ENCODE measurements at regions not wholly inside any gene's neighbourhood (a gene's known extent, or its start where the extent isn't known, plus 50 kb on each side); places are given as distances from the start of the nearest gene placed in this dataset.

- Histone ChIP-seq H3K27ac (no peak overlapping the region), H3K9me3 (peaks cover 3% of the 10 kb centered on the region), H3K4me3 (no peak overlapping the region), H3K36me3 (ENCODE audit: insufficient read depth in 1 of 2, low read depth in 1 of 2) (no peaks in the 10 kb centered on the region), H3K27me3 (ENCODE audit: insufficient read depth in 3 of 3, low read length in 2 of 3) (no peaks in the 10 kb centered on the region), H3K4me1 (no peaks in the 10 kb centered on the region)
- ATAC-seq (no peak), DNase-seq (no peak)
- TF ChIP-seq, protein P1, sequence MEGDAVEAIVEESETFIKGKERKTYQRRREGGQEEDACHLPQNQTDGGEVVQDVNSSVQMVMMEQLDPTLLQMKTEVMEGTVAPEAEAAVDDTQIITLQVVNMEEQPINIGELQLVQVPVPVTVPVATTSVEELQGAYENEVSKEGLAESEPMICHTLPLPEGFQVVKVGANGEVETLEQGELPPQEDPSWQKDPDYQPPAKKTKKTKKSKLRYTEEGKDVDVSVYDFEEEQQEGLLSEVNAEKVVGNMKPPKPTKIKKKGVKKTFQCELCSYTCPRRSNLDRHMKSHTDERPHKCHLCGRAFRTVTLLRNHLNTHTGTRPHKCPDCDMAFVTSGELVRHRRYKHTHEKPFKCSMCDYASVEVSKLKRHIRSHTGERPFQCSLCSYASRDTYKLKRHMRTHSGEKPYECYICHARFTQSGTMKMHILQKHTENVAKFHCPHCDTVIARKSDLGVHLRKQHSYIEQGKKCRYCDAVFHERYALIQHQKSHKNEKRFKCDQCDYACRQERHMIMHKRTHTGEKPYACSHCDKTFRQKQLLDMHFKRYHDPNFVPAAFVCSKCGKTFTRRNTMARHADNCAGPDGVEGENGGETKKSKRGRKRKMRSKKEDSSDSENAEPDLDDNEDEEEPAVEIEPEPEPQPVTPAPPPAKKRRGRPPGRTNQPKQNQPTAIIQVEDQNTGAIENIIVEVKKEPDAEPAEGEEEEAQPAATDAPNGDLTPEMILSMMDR (IDR thresholded peaks at IDR 0.05) = no peak
- intact Hi-C loops (cut with DNase I) = no loop called here
- 45 to 48% (median 48%) methylated on average over 2 of the region's 2 CpGs for WGBS, 3 donors
Observed at GRCh38 chr2:188089901-188090300, 201.8 kb upstream of the GULP1 start.

- intact Hi-C loops (cut with DNase I) = no loop called here
Observed at GRCh38 chr2:188091220-188091619, 200.5 kb upstream of the GULP1 start.

DNA sequence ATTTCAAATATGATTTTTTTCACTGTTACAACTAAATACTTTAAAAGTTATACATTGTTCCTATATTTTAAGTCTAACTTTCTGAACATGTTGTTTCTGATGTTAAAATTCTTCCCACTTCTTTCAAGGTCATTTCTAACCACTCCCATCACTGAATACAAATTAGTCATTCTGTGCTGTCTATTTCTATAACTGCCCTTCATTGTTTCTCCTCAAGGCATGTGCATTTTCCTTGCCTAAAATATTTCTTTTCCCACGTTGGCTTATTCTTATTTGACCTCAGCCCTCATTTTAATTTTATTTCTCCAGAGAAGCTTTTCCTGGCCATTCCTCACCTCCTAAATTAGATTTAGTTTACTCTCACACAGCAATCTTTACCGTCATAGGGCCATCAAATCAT, 198.9 kb upstream of the GULP1 start:
- Histone ChIP-seq H3K36me3 (ENCODE audit: insufficient read depth in 1 of 2, low read depth in 1 of 2) (no peaks in the 10 kb centered on the region), H3K4me3 (no peak overlapping the region), H3K27ac (no peak overlapping the region), H3K27me3 (ENCODE audit: insufficient read depth in 3 of 3, low read length in 2 of 3) (no peaks in the 10 kb centered on the region), H3K9me3 (no peaks in the 10 kb centered on the region), H3K4me1 (no peaks in the 10 kb centered on the region)
- DNase-seq = no peak
- intact Hi-C loops (cut with DNase I) = no loop called here
- no peak for ATAC-seq
- WGBS, 3 donors = 70 to 77% (median 75%) methylated on average over 2 of the region's 2 CpGs
- TF ChIP-seq, protein P1 (IDR thresholded peaks at IDR 0.05) = no peak

More at GRCh38 chr2:188091220-188091619, 200.5 kb upstream of the GULP1 start:
- Histone ChIP-seq H3K9me3 (peaks cover 3% of the 10 kb centered on the region), H3K27me3 (ENCODE audit: insufficient read depth in 3 of 3, low read length in 2 of 3) (no peaks in the 10 kb centered on the region), H3K36me3 (ENCODE audit: insufficient read depth in 1 of 2, low read depth in 1 of 2) (no peaks in the 10 kb centered on the region), H3K4me1 (no peaks in the 10 kb centered on the region), H3K27ac (no peak overlapping the region), H3K4me3 (no peak overlapping the region)
- no peak for ATAC-seq
- DNase-seq = no peak
- TF ChIP-seq, protein P1 (IDR thresholded peaks at IDR 0.05) = no peak

DNA sequence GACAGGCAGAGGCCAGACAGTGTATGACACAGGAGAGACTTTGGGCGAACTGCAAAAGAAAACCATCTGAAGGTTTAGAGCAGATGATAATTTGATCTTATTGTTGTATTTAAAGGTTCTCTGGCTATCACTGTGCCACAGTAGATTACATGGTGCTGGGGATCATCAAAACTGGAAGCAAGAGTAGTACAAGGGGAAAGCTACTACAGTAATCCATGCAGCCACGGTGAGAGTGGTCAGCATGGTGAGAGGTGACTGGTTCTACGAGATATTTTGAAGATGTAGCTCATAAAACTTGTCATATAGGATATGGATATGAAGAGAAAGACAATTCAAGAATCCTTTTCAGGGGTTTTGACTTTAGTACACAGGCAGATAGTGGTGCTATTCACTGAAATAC, 194.8 kb upstream of the GULP1 start:
- no peaks in the 10 kb centered on the region for H3K27me3 ChIP-seq (ENCODE audit: insufficient read depth in 3 of 3, low read length in 2 of 3)
- no peak for DNase-seq
- H3K4me3 ChIP-seq = no peak overlapping the region
- TF ChIP-seq, protein P1 (IDR thresholded peaks at IDR 0.05) = no peak
- WGBS, 3 donors = 88 to 92% (median 92%) methylated on average over 3 of the region's 3 CpGs
- H3K9me3 ChIP-seq = no peaks in the 10 kb centered on the region
- ATAC-seq = no peak
- no peaks in the 10 kb centered on the region for H3K4me1 ChIP-seq
- intact Hi-C loops (cut with DNase I) = no loop called here
- H3K27ac ChIP-seq = no peak overlapping the region
- H3K36me3 ChIP-seq (ENCODE audit: insufficient read depth in 1 of 2, low read depth in 1 of 2) = no peaks in the 10 kb centered on the region

GRCh38 chr2:188102881-188103280, 188.8 kb upstream of the GULP1 start:
- 78 to 91% (median 81%) methylated on average over 6 of the region's 6 CpGs for WGBS, 3 donors

More at GRCh38 chr2:188102881-188103280, 188.8 kb upstream of the GULP1 start:
- Histone ChIP-seq H3K4me3 (no peak overlapping the region), H3K4me1 (no peaks in the 10 kb centered on the region), H3K36me3 (ENCODE audit: insufficient read depth in 1 of 2, low read depth in 1 of 2) (no peaks in the 10 kb centered on the region), H3K27me3 (ENCODE audit: insufficient read depth in 3 of 3, low read length in 2 of 3) (no peaks in the 10 kb centered on the region), H3K27ac (no peak overlapping the region), H3K9me3 (no peaks in the 10 kb centered on the region)
- ATAC-seq = no peak
- TF ChIP-seq, protein P1 (IDR thresholded peaks at IDR 0.05) = no peak
- intact Hi-C loops (cut with DNase I) = no loop called here
- peak in 1 of 2 donors; percentile 19 for DNase-seq
